H9 (cell line): ENCODE measurements at regions not wholly inside any gene's neighbourhood (a gene's known extent, or its start where the extent isn't known, plus 50 kb on each side); places are given as distances from the start of the nearest gene placed in this dataset.

Source experiments
- DNase-seq: peaks from one replicate; pipeline ENCODE4 v3.0.0-alpha.2; 2017
- H2AFZ ChIP-seq: one replicate; pipeline ENCODE4 v1.6.1; 2013; ENCODE audit warnings: mild to moderate bottlenecking, low read length, control low read depth, moderate library complexity
- H2AK5ac ChIP-seq: 2 replicates; pipeline ENCODE4 v1.6.1; 2013; ENCODE audit warnings: low read length, control low read depth, mixed read lengths; ENCODE audit not compliant: insufficient read length
- H2BK120ac ChIP-seq: one replicate; pipeline ENCODE4 v1.6.1; 2013; ENCODE audit warnings: low read depth, mild to moderate bottlenecking, low read length, control low read depth, inconsistent platforms; ENCODE audit not compliant: poor library complexity, severe bottlenecking
- H2BK12ac ChIP-seq: 2 replicates; pipeline ENCODE4 v1.6.1; 2013; ENCODE audit warnings: low read length, control low read depth, mixed read lengths, low read depth; ENCODE audit not compliant: insufficient read length
- H2BK15ac ChIP-seq: 2 replicates; pipeline ENCODE4 v1.6.1; 2013; ENCODE audit warnings: low read depth, low read length, control low read depth
- H2BK20ac ChIP-seq: one replicate; pipeline ENCODE4 v1.6.1; 2013; ENCODE audit warnings: low read depth, mild to moderate bottlenecking, low read length, control low read depth, inconsistent platforms; ENCODE audit not compliant: poor library complexity, severe bottlenecking
- H2BK5ac ChIP-seq: 2 replicates; pipeline ENCODE4 v1.6.1; 2013; ENCODE audit warnings: low read length, control low read depth, mixed read lengths; ENCODE audit not compliant: insufficient read length
- H3K14ac ChIP-seq: 2 replicates; pipeline ENCODE4 v1.6.1; 2013; ENCODE audit warnings: low read length, control low read depth; ENCODE audit not compliant: insufficient read depth
- H3K18ac ChIP-seq: 2 replicates; pipeline ENCODE4 v1.6.1; 2013; ENCODE audit warnings: low read depth, mild to moderate bottlenecking, mixed read lengths, low read length, control low read depth; ENCODE audit not compliant: insufficient read length
- H3K23ac ChIP-seq: 2 replicates; pipeline ENCODE4 v1.6.1; 2013; ENCODE audit warnings: low read length, control low read depth, mixed read lengths, low read depth; ENCODE audit not compliant: insufficient read length
- H3K23me2 ChIP-seq: 2 replicates; pipeline ENCODE4 v1.6.1; 2013; ENCODE audit warnings: low read depth, mild to moderate bottlenecking, mixed read lengths, low read length, control low read depth; ENCODE audit not compliant: insufficient read length, poor library complexity, severe bottlenecking
- H3K27ac ChIP-seq: 2 replicates; pipeline ENCODE4 v1.5.1; 2013; ENCODE audit warnings: low read length, control low read depth, mixed read lengths, low read depth; ENCODE audit not compliant: insufficient read length
- H3K27me3 ChIP-seq: 2 replicates; pipeline ENCODE4 v1.6.1; 2013; ENCODE audit warnings: low read length, control low read depth, inconsistent platforms; ENCODE audit not compliant: insufficient read depth
- H3K4ac ChIP-seq: 2 replicates; pipeline ENCODE4 v1.6.1; 2013; ENCODE audit warnings: low read depth, mild to moderate bottlenecking, control low read depth, inconsistent platforms, low read length, moderate library complexity
- H3K4me1 ChIP-seq: 2 replicates; pipeline ENCODE4 v1.6.1; 2013; ENCODE audit warnings: low read length, control low read depth, inconsistent platforms; ENCODE audit not compliant: insufficient read depth
- H3K4me2 ChIP-seq: 2 replicates; pipeline ENCODE4 v1.6.1; 2013; ENCODE audit warnings: low read length, control low read depth, mixed read lengths; ENCODE audit not compliant: insufficient read length, insufficient read depth
- H3K56ac ChIP-seq: 2 replicates; pipeline ENCODE4 v1.6.1; 2013; ENCODE audit warnings: low read depth, mild to moderate bottlenecking, mixed read lengths, low read length, control low read depth; ENCODE audit not compliant: insufficient read length
- H3K79me1 ChIP-seq: 2 replicates; pipeline ENCODE4 v1.6.1; 2013; ENCODE audit warnings: low read depth, mild to moderate bottlenecking, moderate library complexity, low read length, control low read depth, inconsistent platforms; ENCODE audit not compliant: insufficient read depth, poor library complexity, severe bottlenecking
- H3K79me2 ChIP-seq: 2 replicates; pipeline ENCODE4 v1.6.1; 2013; ENCODE audit warnings: low read length, control low read depth, inconsistent platforms; ENCODE audit not compliant: insufficient read depth
- H3K9ac ChIP-seq: 2 replicates; pipeline ENCODE4 v1.6.1; 2013; ENCODE audit warnings: low read length, control low read depth, mixed read lengths; ENCODE audit not compliant: insufficient read length; ENCODE audit errors: extremely low read depth
- H3K9me3 ChIP-seq: one replicate; pipeline ENCODE4 v1.6.1; 2013; ENCODE audit warnings: low read depth, low read length, inconsistent platforms; ENCODE audit not compliant: control insufficient read depth
- H3T11ph ChIP-seq: one replicate; pipeline ENCODE4 v1.6.1; 2013; ENCODE audit warnings: mild to moderate bottlenecking, low read length, control low read depth, inconsistent platforms
- H4K20me1 ChIP-seq: one replicate; pipeline ENCODE4 v1.6.1; 2013; ENCODE audit not compliant: control insufficient read depth, insufficient read length, insufficient read depth
- H4K5ac ChIP-seq: 2 replicates; pipeline ENCODE4 v1.6.1; 2013; ENCODE audit warnings: low read depth, mild to moderate bottlenecking, mixed read lengths, low read length, control low read depth; ENCODE audit not compliant: insufficient read length
- H4K8ac ChIP-seq: replicated peaks from 2 replicates; pipeline ENCODE4 v1.6.1; 2013; ENCODE audit warnings: low read length, control low read depth, mixed read lengths, low read depth; ENCODE audit not compliant: insufficient read length
- H4K91ac ChIP-seq: 2 replicates; pipeline ENCODE4 v1.6.1; 2013; ENCODE audit warnings: low read depth, mild to moderate bottlenecking, moderate library complexity, mixed read lengths, low read length, control low read depth; ENCODE audit not compliant: insufficient read length
- H3K27ac Mint-ChIP-seq, 3 experiments: 2 replicates in 2 of 3; 3 replicates in 1 of 3; pipeline ENCODE4 v1.8.0; 2020 to 2021; ENCODE audit warnings: mixed read lengths in 3 of 3, mild to moderate bottlenecking in 1 of 3, moderate library complexity in 1 of 3
- H3K27me3 Mint-ChIP-seq: 2 replicates; pipeline ENCODE4 v1.8.0; 2021; ENCODE audit warnings: low read depth, mild to moderate bottlenecking, moderate library complexity, mixed read lengths
- H3K36me3 Mint-ChIP-seq, 3 experiments: 2 replicates in 2 of 3; 3 replicates in 1 of 3; pipeline ENCODE4 v1.8.0; 2020 to 2021; ENCODE audit warnings: low read depth in 3 of 3, mixed read lengths in 3 of 3; ENCODE audit not compliant: insufficient read depth in 1 of 3
- H3K4me1 Mint-ChIP-seq, 2 experiments: 2 replicates each; pipeline ENCODE4 v1.8.0; 2020; ENCODE audit warnings: mixed read lengths in 2 of 2
- H3K4me3 Mint-ChIP-seq, 2 experiments: 2 replicates in 1 of 2; 3 replicates in 1 of 2; pipeline ENCODE4 v1.8.0; 2020 to 2021; ENCODE audit warnings: mild to moderate bottlenecking in 2 of 2, mixed read lengths in 2 of 2, moderate library complexity in 1 of 2
- H3K9me3 Mint-ChIP-seq, 2 experiments: 2 replicates in 1 of 2; 3 replicates in 1 of 2; pipeline ENCODE4 v1.8.0; 2020; ENCODE audit warnings: mild to moderate bottlenecking in 2 of 2, mixed read lengths in 2 of 2, moderate library complexity in 1 of 2
- WGBS: extraction: QIAGEN DNeasy Blood & Tissue Kit; methylation state at CpG from one replicate; pipeline ENCODE4 v1.1.7; 2013; ENCODE audit warnings: missing lambda C conversion rate, low lambda C conversion rate, mixed read lengths; ENCODE audit not compliant: insufficient read length; ENCODE audit errors: extremely low coverage; 5-methylcytosine and 5-hydroxymethylcytosine counted together
- TF ChIP-seq, protein P1 (sequence below): fragments of 200-600 bp; sonication (generic); conservative IDR thresholded peaks from 3 replicates; pipeline ENCODE4 v1.8.0; 2021; ENCODE audit warnings: antibody characterized with exemption, mild to moderate bottlenecking

DNA sequence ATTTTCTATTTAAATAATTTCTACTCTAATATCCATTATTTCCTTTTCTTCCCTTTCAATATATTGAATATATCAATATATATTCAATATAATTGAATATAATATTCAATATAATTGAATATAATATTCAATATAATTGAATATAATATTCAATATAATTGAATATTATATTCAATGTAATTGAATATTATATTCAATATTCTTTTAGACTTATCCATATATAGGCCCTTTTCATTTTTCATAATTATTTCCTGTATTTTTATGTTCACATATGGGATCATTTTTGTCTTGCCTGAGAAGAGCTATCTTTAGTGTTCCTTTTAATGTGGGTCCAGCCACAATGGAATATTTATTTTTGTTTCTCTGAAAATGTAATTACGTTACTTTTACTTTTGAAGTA is 88.9 kb upstream of the ESRRB start:
- Histone ChIP-seq H3T11ph (no peak overlapping the region), H3K14ac (no peak overlapping the region), H3K79me1 (no peaks in the 10 kb centered on the region), H3K27me3 (no peaks in the 10 kb centered on the region), H3K18ac (no peak overlapping the region), H2AFZ (no peak overlapping the region), H2BK15ac (no peak overlapping the region), H4K5ac (no peak overlapping the region), H2BK5ac (no peak overlapping the region), H3K9ac (no peak overlapping the region), H3K4ac (no peak overlapping the region), H3K4me2 (no peak overlapping the region), H2BK12ac (no peak overlapping the region), H3K56ac (no peak overlapping the region), H2BK120ac (no peak overlapping the region), H3K27ac (no peak overlapping the region), H3K4me1 (no peaks in the 10 kb centered on the region), H4K8ac (no peak overlapping the region), H3K23me2 (no peaks in the 10 kb centered on the region), H4K91ac (no peak overlapping the region), H2BK20ac (no peak overlapping the region), H4K20me1 (no peaks in the 10 kb centered on the region), H3K79me2 (no peaks in the 10 kb centered on the region), H3K23ac (no peak overlapping the region), H3K9me3 (no peaks in the 10 kb centered on the region), H2AK5ac (no peak overlapping the region)
- H3K36me3 Mint-ChIP-seq, result no peaks in the 10 kb centered on the region
- H3K4me1 Mint-ChIP-seq, result no peaks in the 10 kb centered on the region
- WGBS, result no CpG with 5 or more reads among the region's 1 CpG
- no peak overlapping the region for H3K4me3 Mint-ChIP-seq
- DNase-seq, result no peak
- no peak overlapping the region for H3K27ac Mint-ChIP-seq
- H3K9me3 Mint-ChIP-seq, result no peaks in the 10 kb centered on the region
- H3K27me3 Mint-ChIP-seq, result peaks cover 2% of the 10 kb centered on the region
- TF ChIP-seq, protein P1, sequence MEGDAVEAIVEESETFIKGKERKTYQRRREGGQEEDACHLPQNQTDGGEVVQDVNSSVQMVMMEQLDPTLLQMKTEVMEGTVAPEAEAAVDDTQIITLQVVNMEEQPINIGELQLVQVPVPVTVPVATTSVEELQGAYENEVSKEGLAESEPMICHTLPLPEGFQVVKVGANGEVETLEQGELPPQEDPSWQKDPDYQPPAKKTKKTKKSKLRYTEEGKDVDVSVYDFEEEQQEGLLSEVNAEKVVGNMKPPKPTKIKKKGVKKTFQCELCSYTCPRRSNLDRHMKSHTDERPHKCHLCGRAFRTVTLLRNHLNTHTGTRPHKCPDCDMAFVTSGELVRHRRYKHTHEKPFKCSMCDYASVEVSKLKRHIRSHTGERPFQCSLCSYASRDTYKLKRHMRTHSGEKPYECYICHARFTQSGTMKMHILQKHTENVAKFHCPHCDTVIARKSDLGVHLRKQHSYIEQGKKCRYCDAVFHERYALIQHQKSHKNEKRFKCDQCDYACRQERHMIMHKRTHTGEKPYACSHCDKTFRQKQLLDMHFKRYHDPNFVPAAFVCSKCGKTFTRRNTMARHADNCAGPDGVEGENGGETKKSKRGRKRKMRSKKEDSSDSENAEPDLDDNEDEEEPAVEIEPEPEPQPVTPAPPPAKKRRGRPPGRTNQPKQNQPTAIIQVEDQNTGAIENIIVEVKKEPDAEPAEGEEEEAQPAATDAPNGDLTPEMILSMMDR, result no peak
